DOHH2 (cell line): ENCODE measurements at regions not wholly inside any gene's neighbourhood (a gene's known extent, or its start where the extent isn't known, plus 50 kb on each side); places are given as distances from the start of the nearest gene placed in this dataset.

ENCODE experiments used
- H3F3A ChIP-seq: fragments of 200-600 bp; sonication (generic), shearing (Covaris generic); 2 replicates; pipeline ENCODE4 v1.6.0; 2016; ENCODE audit warnings: antibody characterized with exemption, mild to moderate bottlenecking; ENCODE audit not compliant: control insufficient read depth, insufficient read depth
- H3K27ac ChIP-seq: fragments of 200-600 bp; sonication (generic); 2 replicates; pipeline ENCODE4 v1.5.1; 2014; ENCODE audit warnings: low read depth, mild to moderate bottlenecking, low read length, moderate library complexity
- H3K27me3 ChIP-seq: fragments of 200-600 bp; sonication (generic); 2 replicates; pipeline ENCODE4 v1.6.1; 2014; ENCODE audit warnings: mild to moderate bottlenecking, low read length, mixed read lengths; ENCODE audit not compliant: control insufficient read depth
- H3K36me3 ChIP-seq: fragments of 200-600 bp; sonication (generic); 2 replicates; pipeline ENCODE4 v1.6.1; 2014; ENCODE audit warnings: mild to moderate bottlenecking, low read length, moderate library complexity, mixed read lengths; ENCODE audit not compliant: control insufficient read depth
- H3K4me1 ChIP-seq: fragments of 200-600 bp; sonication (generic); 2 replicates; pipeline ENCODE4 v1.6.1; 2014; ENCODE audit warnings: mild to moderate bottlenecking, low read length, mixed read lengths; ENCODE audit not compliant: control insufficient read depth
- H3K4me2 ChIP-seq: fragments of 200-600 bp; sonication (generic); 2 replicates; pipeline ENCODE4 v1.6.0; 2014; ENCODE audit warnings: mild to moderate bottlenecking, low read length, moderate library complexity
- H3K4me3 ChIP-seq: fragments of 200-600 bp; sonication (generic); 2 replicates; pipeline ENCODE4 v1.5.1; 2014; ENCODE audit warnings: mild to moderate bottlenecking, low read length, mixed read lengths
- H3K79me2 ChIP-seq: fragments of 200-600 bp; sonication (generic); 2 replicates; pipeline ENCODE4 v1.6.1; 2014; ENCODE audit warnings: mild to moderate bottlenecking, low read length, mixed read lengths; ENCODE audit not compliant: control insufficient read depth
- H3K9me2 ChIP-seq: fragments of 200-600 bp; sonication (generic); replicated peaks from 2 replicates; pipeline ENCODE4 v1.6.1; 2014; ENCODE audit warnings: mild to moderate bottlenecking, low read length, mixed read lengths; ENCODE audit not compliant: control insufficient read depth
- H3K9me3 ChIP-seq: fragments of 200-600 bp; sonication (generic); 2 replicates; pipeline ENCODE4 v1.6.1; 2014; ENCODE audit warnings: antibody characterized with exemption, low read length, mixed read lengths; ENCODE audit not compliant: control insufficient read depth, insufficient read depth
- H4K20me1 ChIP-seq: fragments of 200-600 bp; sonication (generic); 2 replicates; pipeline ENCODE4 v1.6.0; 2014; ENCODE audit warnings: low read depth, mild to moderate bottlenecking, antibody characterized with exemption, low read length, moderate library complexity; ENCODE audit not compliant: control insufficient read depth, insufficient read depth
- EZH2phosphoT487 ChIP-seq: fragments of 200-600 bp; sonication (generic); IDR thresholded peaks from 2 replicates; pipeline ENCODE4 v1.6.1; 2017; ENCODE audit warnings: borderline replicate concordance, mild to moderate bottlenecking, antibody characterized with exemption, low read length, moderate library complexity, mixed read lengths
- TF ChIP-seq, protein P1 (sequence below): fragments of 200-600 bp; sonication (generic); IDR thresholded peaks from one replicate; pipeline ENCODE4 v1.5.1; 2014; ENCODE audit warnings: antibody characterized with exemption, mild to moderate bottlenecking, low read depth, low read length; ENCODE audit not compliant: poor library complexity, severe bottlenecking

DNA sequence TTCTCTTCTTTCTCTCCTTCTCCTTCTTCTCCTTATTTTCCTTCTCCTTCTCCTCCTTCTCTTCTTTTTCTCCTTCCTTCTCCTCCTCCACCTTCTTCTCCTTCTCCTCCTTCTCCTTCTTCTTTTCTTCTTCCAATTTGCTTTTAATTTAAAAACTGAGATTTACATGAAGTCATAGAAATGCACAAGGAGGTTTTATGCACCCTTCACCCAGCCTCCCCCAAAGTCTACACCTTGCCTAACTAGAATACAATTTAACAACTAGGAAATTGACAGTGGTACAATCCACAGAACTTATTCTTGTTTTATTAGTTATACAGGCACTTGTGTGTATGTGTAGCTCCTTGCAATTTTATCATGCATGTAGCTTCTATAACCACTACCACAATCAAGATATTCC is 826.7 kb downstream of the KCNJ2 start:
- Histone ChIP-seq H3K9me2 (no peaks in the 10 kb centered on the region), H3K27me3 (no peaks in the 10 kb centered on the region), H3K4me3 (no peak overlapping the region), H3K4me2 (no peak overlapping the region), H3K36me3 (no peaks in the 10 kb centered on the region), H3K4me1 (no peaks in the 10 kb centered on the region), H3K9me3 (no peaks in the 10 kb centered on the region), H3F3A (no peaks in the 10 kb centered on the region), H3K79me2 (no peaks in the 10 kb centered on the region), H4K20me1 (no peaks in the 10 kb centered on the region), H3K27ac (no peak overlapping the region)
- TF ChIP-seq, protein P1, sequence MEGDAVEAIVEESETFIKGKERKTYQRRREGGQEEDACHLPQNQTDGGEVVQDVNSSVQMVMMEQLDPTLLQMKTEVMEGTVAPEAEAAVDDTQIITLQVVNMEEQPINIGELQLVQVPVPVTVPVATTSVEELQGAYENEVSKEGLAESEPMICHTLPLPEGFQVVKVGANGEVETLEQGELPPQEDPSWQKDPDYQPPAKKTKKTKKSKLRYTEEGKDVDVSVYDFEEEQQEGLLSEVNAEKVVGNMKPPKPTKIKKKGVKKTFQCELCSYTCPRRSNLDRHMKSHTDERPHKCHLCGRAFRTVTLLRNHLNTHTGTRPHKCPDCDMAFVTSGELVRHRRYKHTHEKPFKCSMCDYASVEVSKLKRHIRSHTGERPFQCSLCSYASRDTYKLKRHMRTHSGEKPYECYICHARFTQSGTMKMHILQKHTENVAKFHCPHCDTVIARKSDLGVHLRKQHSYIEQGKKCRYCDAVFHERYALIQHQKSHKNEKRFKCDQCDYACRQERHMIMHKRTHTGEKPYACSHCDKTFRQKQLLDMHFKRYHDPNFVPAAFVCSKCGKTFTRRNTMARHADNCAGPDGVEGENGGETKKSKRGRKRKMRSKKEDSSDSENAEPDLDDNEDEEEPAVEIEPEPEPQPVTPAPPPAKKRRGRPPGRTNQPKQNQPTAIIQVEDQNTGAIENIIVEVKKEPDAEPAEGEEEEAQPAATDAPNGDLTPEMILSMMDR: no peak
- no peak for TF ChIP-seq EZH2phosphoT487

GRCh38 chr17:71003736-71004135 is 834.4 kb downstream of the KCNJ2 start:
- H3K9me2 ChIP-seq: no peaks in the 10 kb centered on the region

DNA sequence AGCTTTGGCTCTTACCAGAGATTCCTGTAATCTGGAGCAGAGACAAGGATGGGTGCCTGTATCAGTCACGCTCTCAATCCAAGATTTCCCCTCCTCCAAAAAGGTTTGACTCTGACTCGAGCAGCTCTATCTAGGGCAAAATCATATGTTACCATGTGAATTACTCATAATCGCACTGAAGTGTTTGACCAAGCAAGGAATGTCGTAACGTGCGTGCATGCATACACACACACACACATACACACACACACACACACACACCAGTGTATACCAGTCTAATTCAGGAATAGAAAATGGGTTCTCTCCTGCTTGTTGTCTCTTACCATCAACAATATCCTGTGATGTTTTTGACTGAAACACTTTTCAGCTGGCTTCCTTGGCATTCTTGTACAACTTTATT is 835.1 kb downstream of the KCNJ2 start:
- H4K20me1 ChIP-seq: no peaks in the 10 kb centered on the region

More at GRCh38 chr17:71003736-71004135, 834.4 kb downstream of the KCNJ2 start:
- Histone ChIP-seq H4K20me1 (no peaks in the 10 kb centered on the region), H3K4me3 (no peak overlapping the region), H3K79me2 (no peaks in the 10 kb centered on the region), H3K27me3 (no peaks in the 10 kb centered on the region), H3K4me2 (no peak overlapping the region), H3K4me1 (no peaks in the 10 kb centered on the region), H3K36me3 (no peaks in the 10 kb centered on the region), H3F3A (no peaks in the 10 kb centered on the region), H3K9me3 (no peaks in the 10 kb centered on the region), H3K27ac (no peak overlapping the region)
- TF ChIP-seq, protein P1: no peak
- TF ChIP-seq EZH2phosphoT487: no peak

More for the DNA sequence above, 835.1 kb downstream of the KCNJ2 start:
- TF ChIP-seq, protein P1: no peak
- TF ChIP-seq EZH2phosphoT487: no peak
- Histone ChIP-seq H3K4me3 (no peak overlapping the region), H3K4me1 (no peaks in the 10 kb centered on the region), H3K27me3 (no peaks in the 10 kb centered on the region), H3K36me3 (no peaks in the 10 kb centered on the region), H3K9me2 (no peaks in the 10 kb centered on the region), H3K79me2 (no peaks in the 10 kb centered on the region), H3K27ac (no peak overlapping the region), H3K9me3 (no peaks in the 10 kb centered on the region), H3K4me2 (no peak overlapping the region), H3F3A (no peaks in the 10 kb centered on the region)
